Thoracic aorta (tissue), 2 donors: ENCODE measurements at regions not wholly inside any gene's neighbourhood (a gene's known extent, or its start where the extent isn't known, plus 50 kb on each side); places are given as distances from the start of the nearest gene placed in this dataset.

Experiments
- ATAC-seq: fragments of 150-250 bp; one replicate; pipeline ENCODE4 v1.8.0; 2017; ENCODE audit warnings: low read depth; ENCODE audit not compliant: insufficient number of reproducible peaks, low FRiP score
- DNase-seq: peaks from one replicate; pipeline ENCODE4 v3.0.0-alpha.2; 2020; ENCODE audit warnings: low spot score
- H3K27ac ChIP-seq, 2 donors: fragments of 200-600 bp; sonication (generic); 1 replicate in 1 of 2; 2 replicates in 1 of 2; pipeline ENCODE4 v1.5.1; 2016; ENCODE audit warnings: mild to moderate bottlenecking in 2 of 2, moderate library complexity in 2 of 2
- H3K27me3 ChIP-seq: fragments of 200-600 bp; sonication (generic); replicated peaks from 2 replicates; pipeline ENCODE4 v1.6.0; 2016; ENCODE audit warnings: mild to moderate bottlenecking; ENCODE audit not compliant: insufficient read depth
- H3K36me3 ChIP-seq: fragments of 200-600 bp; sonication (generic); one replicate; pipeline ENCODE4 v1.5.1; 2016
- H3K4me1 ChIP-seq, 2 donors: fragments of 200-600 bp; sonication (generic); 1 replicate in 1 of 2; 2 replicates in 1 of 2; pipeline versions ENCODE4 v1.5.1 to v1.6.0; 2016; ENCODE audit warnings: low read depth in 2 of 2, mild to moderate bottlenecking in 1 of 2; ENCODE audit not compliant: control insufficient read depth in 1 of 2
- H3K4me3 ChIP-seq: fragments of 200-600 bp; sonication (generic); 2 replicates; pipeline ENCODE4 v1.5.1; 2016; ENCODE audit warnings: mild to moderate bottlenecking
- H3K9me3 ChIP-seq: fragments of 200-600 bp; sonication (generic); 2 replicates; pipeline ENCODE4 v1.5.1; 2016
- CTCF ChIP-seq: fragments of 200-600 bp; sonication (generic); IDR thresholded peaks from one replicate; pipeline ENCODE4 v1.5.1; 2019; ENCODE audit warnings: antibody characterized with exemption

- ATAC-seq: no peak
- Histone ChIP-seq H3K36me3 (no peaks in the 10 kb centered on the region), H3K27ac (no peak overlapping the region)
These were observed 137.4 kb upstream of the ARSJ start for GRCh38 chr4:114116861-114117260.

GRCh38 chr4:114121221-114121620 lies 141.8 kb upstream of the ARSJ start:
- H3K36me3 ChIP-seq: no peaks in the 10 kb centered on the region
- ATAC-seq (no peak), DNase-seq (no peak)
- no peak overlapping the region for H3K4me3 ChIP-seq
- H3K9me3 ChIP-seq: no peaks in the 10 kb centered on the region
- no peak overlapping the region for H3K27ac ChIP-seq
- TF ChIP-seq CTCF: no peak
- no peaks in the 10 kb centered on the region for H3K27me3 ChIP-seq
- no peaks in the 10 kb centered on the region for H3K4me1 ChIP-seq

More at GRCh38 chr4:114116861-114117260, 137.4 kb upstream of the ARSJ start:
- no peak for TF ChIP-seq CTCF
- Histone ChIP-seq H3K27me3 (no peaks in the 10 kb centered on the region), H3K4me3 (no peak overlapping the region), H3K4me1 (no peaks in the 10 kb centered on the region), H3K9me3 (no peaks in the 10 kb centered on the region)
- no peak for DNase-seq

GRCh38 chr4:114132199-114132598 lies 152.8 kb upstream of the ARSJ start:
- no peak overlapping the region for H3K4me3 ChIP-seq
- no peak for ATAC-seq
- no peaks in the 10 kb centered on the region for H3K27me3 ChIP-seq
- peaks cover 0 to 3% of the 10 kb centered on the region in 2 donors for H3K4me1 ChIP-seq
- no peaks in the 10 kb centered on the region for H3K36me3 ChIP-seq
- DNase-seq: no peak
- no peaks in the 10 kb centered on the region for H3K9me3 ChIP-seq
- H3K27ac ChIP-seq: no peak overlapping the region
- no peak for TF ChIP-seq CTCF

- no peak overlapping the region for H3K4me3 ChIP-seq
- no peaks in the 10 kb centered on the region for H3K36me3 ChIP-seq
- no peak for ATAC-seq
- TF ChIP-seq CTCF: no peak
- no peak overlapping the region for H3K27ac ChIP-seq
- no peak for DNase-seq
- H3K4me1 ChIP-seq: peaks cover 0 to 3% of the 10 kb centered on the region in 2 donors
- no peaks in the 10 kb centered on the region for H3K27me3 ChIP-seq
- no peaks in the 10 kb centered on the region for H3K9me3 ChIP-seq
These were observed 153.4 kb upstream of the ARSJ start for GRCh38 chr4:114132830-114133229.

GRCh38 chr4:114136069-114136468 lies 156.6 kb upstream of the ARSJ start:
- TF ChIP-seq CTCF: no peak
- no peak for ATAC-seq

More at GRCh38 chr4:114136069-114136468, 156.6 kb upstream of the ARSJ start:
- no peaks in the 10 kb centered on the region for H3K9me3 ChIP-seq
- no peak overlapping the region for H3K4me3 ChIP-seq
- H3K27ac ChIP-seq: no peak overlapping the region
- H3K36me3 ChIP-seq: no peaks in the 10 kb centered on the region
- DNase-seq: no peak
- no peaks in the 10 kb centered on the region for H3K27me3 ChIP-seq
- peaks cover 0 to 3% of the 10 kb centered on the region in 2 donors for H3K4me1 ChIP-seq
